ENCODE measurements at regions not wholly inside any gene's neighbourhood (a gene's known extent, or its start where the extent isn't known, plus 50 kb on each side); places are given as distances from the start of the nearest gene placed in this dataset.

GRCh38 chr20:57809149-57809548 is 99.3 kb upstream of the PMEPA1 start:
- no peak for TF ChIP-seq CTCF (IDR thresholded peaks at IDR 0.05; ENCODE audit: low read depth, low read length)
- no peak for DNase-seq (ENCODE audit: extremely low read depth, low read depth)

GRCh38 chr20:57808264-57809070 is 98.7 kb upstream of the PMEPA1 start:
- no peak for DNase-seq (ENCODE audit: extremely low read depth, low read depth)
- TF ChIP-seq CTCF (IDR thresholded peaks at IDR 0.05; ENCODE audit: low read depth, low read length), result no peak

GRCh38 chr20:57807401-57808263 is 97.8 kb upstream of the PMEPA1 start:
- TF ChIP-seq CTCF (IDR thresholded peaks at IDR 0.05; ENCODE audit: low read depth, low read length), result no peak
- DNase-seq (ENCODE audit: extremely low read depth, low read depth), result no peak

GRCh38 chr20:57806975-57807374 is 97.2 kb upstream of the PMEPA1 start:
- no peak for DNase-seq (ENCODE audit: extremely low read depth, low read depth)
- no peak for TF ChIP-seq CTCF (IDR thresholded peaks at IDR 0.05; ENCODE audit: low read depth, low read length)

GRCh38 chr20:57806476-57806875 is 96.7 kb upstream of the PMEPA1 start:
- no peak for DNase-seq (ENCODE audit: extremely low read depth, low read depth)
- TF ChIP-seq CTCF (IDR thresholded peaks at IDR 0.05; ENCODE audit: low read depth, low read length), result no peak

GRCh38 chr20:57805747-57806146 is 95.9 kb upstream of the PMEPA1 start:
- DNase-seq (ENCODE audit: extremely low read depth, low read depth), result no peak
- no peak for TF ChIP-seq CTCF (IDR thresholded peaks at IDR 0.05; ENCODE audit: low read depth, low read length)
